Transverse colon (tissue), 4 donors: ENCODE measurements at regions not wholly inside any gene's neighbourhood (a gene's known extent, or its start where the extent isn't known, plus 50 kb on each side); places are given as distances from the start of the nearest gene placed in this dataset.

ENCODE experiments used
- DNase-seq: peaks from one replicate; pipeline ENCODE4 v3.0.0-alpha.2; 2019
- H3K27ac ChIP-seq, 4 donors: fragments of 200-600 bp; sonication (generic); 2 replicates each; pipeline ENCODE4 v1.5.1; 2016 to 2018; ENCODE audit warnings: inconsistent platforms in 4 of 4
- H3K27me3 ChIP-seq: fragments of 200-600 bp; sonication (generic); 2 replicates; pipeline ENCODE4 v1.5.1; 2017; ENCODE audit warnings: inconsistent platforms
- H3K36me3 ChIP-seq, 4 donors: fragments of 200-600 bp; sonication (generic); 2 replicates each; pipeline ENCODE4 v1.5.1; 2017 to 2019; ENCODE audit warnings: inconsistent platforms in 4 of 4
- H3K4me1 ChIP-seq, 4 donors: fragments of 200-600 bp; sonication (generic); 2 replicates each; pipeline ENCODE4 v1.5.1; 2017 to 2020; ENCODE audit warnings: inconsistent platforms in 4 of 4
- H3K4me3 ChIP-seq, 4 donors: fragments of 200-600 bp; sonication (generic); 1 replicate in 1 of 4; 2 replicates in 3 of 4; pipeline versions ENCODE4 v1.5.1 to v1.6.1; 2017 to 2019; ENCODE audit warnings: inconsistent platforms in 4 of 4
- H3K9me3 ChIP-seq, 2 donors: fragments of 200-600 bp; sonication (generic); 2 replicates each; pipeline ENCODE4 v1.5.1; 2017 to 2019; ENCODE audit warnings: inconsistent platforms in 2 of 2
- CTCF ChIP-seq, 5 experiments: fragments of 200-600 bp in 3 of 5; fragments of 450-650 bp in 2 of 5; sonication (generic) in 3 of 5; IDR thresholded peaks; 1 replicate in 2 of 5; 2 replicates in 3 of 5; pipeline ENCODE4 v1.5.1; 2016 to 2017; ENCODE audit warnings: antibody characterized with exemption in 5 of 5, inconsistent platforms in 3 of 5, mild to moderate bottlenecking in 2 of 5, moderate library complexity in 1 of 5
- EP300 ChIP-seq: sonication (generic); formaldehyde crosslinking; IDR thresholded peaks from one replicate; pipeline ENCODE4 v1.6.1; 2017; ENCODE audit warnings: antibody characterized with exemption, low read depth
- POLR2A ChIP-seq: fragments of 450-650 bp; IDR thresholded peaks from one replicate; pipeline ENCODE4 v1.6.1; 2016; ENCODE audit warnings: antibody characterized with exemption, mild to moderate bottlenecking, moderate library complexity
- POLR2AphosphoS5 ChIP-seq, 3 donors: sonication (generic); formaldehyde crosslinking; IDR thresholded peaks; one replicate each; pipeline ENCODE4 v1.6.1; 2016; ENCODE audit warnings: antibody characterized with exemption in 3 of 3
- WGBS, 2 donors: methylation state at CpG; one replicate each; pipeline ENCODE4 v1.1.5; 2018; ENCODE audit warnings: low coverage in 1 of 2; 5-methylcytosine and 5-hydroxymethylcytosine counted together
- in situ Hi-C, 4 donors: fragments of 200-750 bp; cut with MboI; loops; one replicate each; pipeline versions ENCODE4 v1.15.0 to v1.15.1; 2017; ENCODE audit warnings: low sequenced_read_pairs in 3 of 4, low pct_ligation_motif_present in 1 of 4, low pct_unique_long_range_greater_than_20kb in 1 of 4
- intact Hi-C: fragments of 100-400 bp; cut with DNase I; formaldehyde crosslinking; loops from one replicate; pipeline ENCODE4 v1.15.1; 2023; ENCODE audit warnings: low total_unique reads

GRCh38 chr1:38381256-38381655 is 334.7 kb upstream of the POU3F1 start:
- Histone ChIP-seq H3K4me3 (no peak overlapping the region), H3K9me3 (no peaks in the 10 kb centered on the region), H3K27ac (no peak overlapping the region), H3K4me1 (no peaks in the 10 kb centered on the region), H3K36me3 (no peaks in the 10 kb centered on the region), H3K27me3 (no peaks in the 10 kb centered on the region)
- TF ChIP-seq POLR2A (no peak), EP300 (no peak), CTCF (IDR thresholded peaks at IDR 0.05) (no peak), POLR2AphosphoS5 (IDR thresholded peaks at IDR 0.05) (no peak)
- in situ Hi-C loops = no loop called here
- no peak for DNase-seq
- 72% methylated on average over 8 of the region's 8 CpGs for WGBS, 2 donors
- intact Hi-C loops = no loop called here

- in situ Hi-C loops = no loop called here
- WGBS, 2 donors = 51 to 53% methylated on average over 2 of the region's 2 CpGs
- Histone ChIP-seq H3K4me3 (no peak overlapping the region), H3K27ac (no peak overlapping the region), H3K9me3 (peaks cover 3 to 8% of the 10 kb centered on the region in 2 donors), H3K36me3 (no peaks in the 10 kb centered on the region), H3K27me3 (no peaks in the 10 kb centered on the region), H3K4me1 (no peaks in the 10 kb centered on the region)
- intact Hi-C loops = no loop called here
- no peak for TF ChIP-seq CTCF (IDR thresholded peaks at IDR 0.05)
- no peak for TF ChIP-seq EP300
- no peak for TF ChIP-seq POLR2A
- TF ChIP-seq POLR2AphosphoS5 (IDR thresholded peaks at IDR 0.05) = no peak
- no peak for DNase-seq
These were observed 330.0 kb upstream of the POU3F1 start for GRCh38 chr1:38376577-38376976.

GRCh38 chr1:38375035-38375434 is 328.4 kb upstream of the POU3F1 start:
- H3K9me3 ChIP-seq = peaks cover 3 to 8% of the 10 kb centered on the region in 2 donors
- H3K27me3 ChIP-seq = no peaks in the 10 kb centered on the region
- TF ChIP-seq POLR2AphosphoS5 (IDR thresholded peaks at IDR 0.05) (no peak), POLR2A (no peak), EP300 (no peak), CTCF (IDR thresholded peaks at IDR 0.05) (no peak)
- no peaks in the 10 kb centered on the region for H3K36me3 ChIP-seq
- in situ Hi-C loops (no loop called here), intact Hi-C loops (no loop called here)
- no peak for DNase-seq
- H3K27ac ChIP-seq = no peak overlapping the region
- H3K4me3 ChIP-seq = no peak overlapping the region
- WGBS, 2 donors = 17 to 57% methylated on average over 1 of the region's 1 CpG
- no peaks in the 10 kb centered on the region for H3K4me1 ChIP-seq

- 44 to 80% methylated on average over 1 of the region's 1 CpG for WGBS, 2 donors
- intact Hi-C loops = no loop called here
- in situ Hi-C loops = no loop called here
- Histone ChIP-seq H3K27ac (no peak overlapping the region), H3K9me3 (peaks cover 3 to 8% of the 10 kb centered on the region in 2 donors), H3K27me3 (peaks cover 5% of the 10 kb centered on the region), H3K4me3 (no peak overlapping the region), H3K4me1 (no peaks in the 10 kb centered on the region), H3K36me3 (no peaks in the 10 kb centered on the region)
- DNase-seq = no peak
- no peak for TF ChIP-seq CTCF (IDR thresholded peaks at IDR 0.05)
- no peak for TF ChIP-seq POLR2A
- no peak for TF ChIP-seq POLR2AphosphoS5 (IDR thresholded peaks at IDR 0.05)
- no peak for TF ChIP-seq EP300
These were observed 324.9 kb upstream of the POU3F1 start for GRCh38 chr1:38371505-38371844.
